ENCODE measurements at regions not wholly inside any gene's neighbourhood (a gene's known extent, or its start where the extent isn't known, plus 50 kb on each side); places are given as distances from the start of the nearest gene placed in this dataset.

DNA sequence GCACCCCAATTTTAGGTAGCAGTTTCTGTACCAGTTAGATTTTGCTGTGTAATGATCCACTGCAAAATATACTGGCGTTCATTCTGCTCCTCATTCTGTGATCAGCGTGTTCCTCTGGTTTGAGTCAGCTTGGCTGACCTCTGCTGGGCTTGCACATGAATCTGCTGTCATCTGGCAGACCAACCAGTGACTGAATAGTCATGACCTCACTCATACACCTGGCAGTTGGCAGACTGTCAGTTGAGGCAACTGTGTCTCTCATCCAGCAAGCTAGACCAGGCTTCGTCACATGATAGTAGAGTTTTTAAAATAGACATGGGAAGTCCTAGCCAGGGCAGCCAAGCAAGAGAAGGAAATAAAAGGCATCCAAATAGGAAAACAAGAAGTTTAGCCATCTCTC, 316.3 kb upstream of the LARGE1 start:
- in situ Hi-C loops (cut with HindIII; ENCODE audit: extremely low pct_ligation_motif_present, low pct_unique_long_range_greater_than_20kb), result no loop called here
- CTCF ChIA-PET (ENCODE audit: low intra/inter-chr PET ratio, low total read pairs), result no interaction called here
- POLR2A ChIA-PET, result no interaction called here

More for the DNA sequence above, 316.3 kb upstream of the LARGE1 start:
- Histone ChIP-seq H3K79me2 (ENCODE audit: insufficient read depth, low read length) (no peaks in the 10 kb centered on the region), H3K9me3 (ENCODE audit: low read length) (no peaks in the 10 kb centered on the region), H3K4me1 (ENCODE audit: insufficient read depth, low read length) (no peaks in the 10 kb centered on the region), H3K27ac (ENCODE audit: extremely low read length, insufficient read depth, low read length) (no peak overlapping the region), H3K36me3 (replicated peaks in 1 of 2; ENCODE audit: control insufficient read depth in 1 of 2, insufficient read depth in 2 of 2, low read length in 2 of 2) (no peaks in the 10 kb centered on the region), H3K4me2 (ENCODE audit: low read depth, low read length) (no peak overlapping the region), H3K9ac (ENCODE audit: insufficient read depth, low read depth, low read length) (no peak overlapping the region), H4K20me1 (ENCODE audit: insufficient read depth, low read length) (no peaks in the 10 kb centered on the region), H3K27me3 (ENCODE audit: control insufficient read depth in 1 of 2, insufficient read depth in 2 of 2, low read length in 2 of 2) (no peaks in the 10 kb centered on the region), H3K4me3 (replicated peaks in 1 of 3; ENCODE audit: insufficient read depth in 1 of 3, low read depth in 2 of 3, low read length in 3 of 3) (no peak overlapping the region), H2AFZ (ENCODE audit: low read length) (no peak overlapping the region)
- FAIRE-seq (no peak), ATAC-seq (no peak), DNase-seq (ENCODE audit: low spot score) (no peak)
- no TSS peak for BruUV-seq (replicated peaks)
- intact Hi-C loops (cut with micrococcal nuclease; ENCODE audit: unreplicated experiment), result no loop called here
- 9% methylated on average over 3 of the region's 3 CpGs for WGBS (ENCODE audit: low lambda C conversion rate)
- TF ChIP-seq, protein P1, sequence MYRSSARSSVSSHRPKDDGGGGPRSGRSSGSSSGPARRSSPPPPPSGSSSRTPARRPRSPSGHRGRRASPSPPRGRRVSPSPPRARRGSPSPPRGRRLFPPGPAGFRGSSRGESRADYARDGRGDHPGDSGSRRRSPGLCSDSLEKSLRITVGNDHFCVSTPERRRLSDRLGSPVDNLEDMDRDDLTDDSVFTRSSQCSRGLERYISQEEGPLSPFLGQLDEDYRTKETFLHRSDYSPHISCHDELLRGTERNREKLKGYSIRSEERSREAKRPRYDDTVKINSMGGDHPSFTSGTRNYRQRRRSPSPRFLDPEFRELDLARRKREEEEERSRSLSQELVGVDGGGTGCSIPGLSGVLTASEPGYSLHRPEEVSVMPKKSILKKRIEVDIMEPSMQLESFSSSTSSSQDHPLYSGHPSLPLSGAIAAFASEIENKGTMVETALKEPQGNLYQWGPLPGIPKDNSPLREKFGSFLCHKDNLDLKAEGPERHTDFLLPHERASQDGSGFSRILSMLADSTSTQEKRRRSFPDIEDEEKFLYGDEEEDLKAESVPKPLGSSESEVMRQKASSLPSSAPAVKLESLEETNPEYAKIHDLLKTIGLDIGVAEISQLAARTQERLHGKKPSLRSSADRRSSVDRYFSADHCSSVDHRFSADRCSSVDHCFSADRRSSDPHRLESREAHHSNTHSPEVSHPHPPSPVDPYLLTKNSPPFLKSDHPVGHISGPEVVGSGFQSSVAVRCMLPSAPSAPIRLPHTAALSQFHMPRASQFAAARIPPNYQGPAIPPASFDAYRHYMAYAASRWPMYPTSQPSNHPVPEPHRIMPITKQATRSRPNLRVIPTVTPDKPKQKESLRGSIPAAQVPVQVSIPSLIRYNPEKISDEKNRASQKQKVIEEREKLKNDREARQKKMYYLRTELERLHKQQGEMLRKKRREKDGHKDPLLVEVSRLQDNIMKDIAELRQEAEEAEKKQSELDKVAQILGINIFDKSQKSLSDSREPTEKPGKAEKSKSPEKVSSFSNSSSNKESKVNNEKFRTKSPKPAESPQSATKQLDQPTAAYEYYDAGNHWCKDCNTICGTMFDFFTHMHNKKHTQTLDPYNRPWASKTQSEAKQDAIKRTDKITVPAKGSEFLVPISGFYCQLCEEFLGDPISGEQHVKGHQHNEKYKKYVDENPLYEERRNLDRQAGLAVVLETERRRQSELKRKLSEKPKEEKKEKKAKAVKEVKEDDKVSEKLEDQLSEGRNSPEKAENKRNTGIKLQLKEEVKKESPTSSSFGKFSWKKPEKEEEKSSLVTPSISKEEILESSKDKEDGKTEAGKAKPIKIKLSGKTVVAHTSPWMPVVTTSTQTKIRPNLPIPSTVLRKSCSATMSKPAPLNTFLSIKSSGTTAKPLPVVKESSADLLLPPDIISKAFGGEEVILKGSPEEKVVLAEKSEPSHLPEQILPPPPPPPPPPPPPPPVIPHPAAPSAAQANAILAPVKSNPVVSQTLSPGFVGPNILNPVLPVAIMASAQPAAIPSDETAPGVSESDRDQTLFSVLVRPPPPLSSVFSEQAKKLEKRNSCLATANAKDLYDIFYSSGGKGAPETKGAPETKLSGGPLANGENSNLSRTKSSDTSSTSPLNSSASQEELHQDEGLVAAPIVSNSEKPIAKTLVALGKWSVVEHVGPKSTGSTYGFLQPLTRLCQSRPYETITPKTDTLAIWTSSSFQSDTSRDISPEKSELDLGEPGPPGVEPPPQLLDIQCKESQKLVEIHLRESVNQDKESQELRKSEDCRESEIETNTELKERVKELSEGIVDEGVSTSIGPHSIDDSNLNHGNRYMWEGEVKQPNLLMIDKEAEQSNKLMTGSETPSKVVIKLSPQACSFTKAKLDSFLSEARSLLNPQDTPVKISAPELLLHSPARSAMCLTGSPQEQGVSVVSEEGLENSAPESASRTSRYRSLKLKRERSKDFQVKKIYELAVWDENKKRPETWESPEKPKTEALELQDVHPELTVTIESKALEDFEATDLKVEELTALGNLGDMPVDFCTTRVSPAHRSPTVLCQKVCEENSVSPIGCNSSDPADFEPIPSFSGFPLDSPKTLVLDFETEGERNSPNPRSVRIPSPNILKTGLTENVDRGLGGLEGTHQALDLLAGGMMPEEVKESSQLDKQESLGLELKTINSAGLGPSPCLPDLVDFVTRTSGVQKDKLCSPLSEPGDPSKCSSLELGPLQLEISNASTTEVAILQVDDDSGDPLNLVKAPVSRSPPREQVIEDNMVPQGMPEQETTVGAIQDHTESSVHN (CRISPR knock-in tag; IDR thresholded peaks at IDR 0.05), result no peak
- TF ChIP-seq ZBTB1 (CRISPR knock-in tag; IDR thresholded peaks at IDR 0.05; ENCODE audit: borderline replicate concordance) (no peak), MLLT10 (CRISPR knock-in tag; IDR thresholded peaks at IDR 0.05) (no peak)

Measured in HepG2 (cell line).